ENCODE measurements at regions not wholly inside any gene's neighbourhood (a gene's known extent, or its start where the extent isn't known, plus 50 kb on each side); places are given as distances from the start of the nearest gene placed in this dataset.

GRCh38 chr9:36762958-36763357, 190.3 kb downstream of the MELK start:
- Histone ChIP-seq H3K36me3 (no peaks in the 10 kb centered on the region), H3K4me3 (replicated peaks in 1 of 3) (no peak overlapping the region), H3K27me3 (no peaks in the 10 kb centered on the region), H3K27ac (no peak overlapping the region), H3K9me3 (no peaks in the 10 kb centered on the region), H3K4me1 (no peaks in the 10 kb centered on the region)
- DNase-seq, result no peak
- WGBS, 2 donors, result 39 to 66% methylated on average over 7 to 8 of the region's 10 CpGs
- intact Hi-C loops (cut with DNase I), result no loop called here
- TF ChIP-seq CTCF (IDR thresholded peaks at IDR 0.05) (no peak), POLR2A (IDR thresholded peaks at IDR 0.05) (no peak)

- 92 to 97% methylated on average over 4 of the region's 4 CpGs for whole genome bisulfite sequencing, 2 donors
- H3K4me3 ChIP-seq (replicated peaks in 1 of 3), result no peak overlapping the region
- no peaks in the 10 kb centered on the region for H3K36me3 ChIP-seq
- no peaks in the 10 kb centered on the region for H3K4me1 ChIP-seq
- TF ChIP-seq POLR2A (IDR thresholded peaks at IDR 0.05) (no peak), CTCF (IDR thresholded peaks at IDR 0.05) (no peak)
- H3K9me3 ChIP-seq, result no peaks in the 10 kb centered on the region
- H3K27ac ChIP-seq, result no peak overlapping the region
- intact Hi-C loops (cut with DNase I), result no loop called here
- DNase-seq, result no peak
- no peaks in the 10 kb centered on the region for H3K27me3 ChIP-seq
Observed at GRCh38 chr9:36763778-36764177, 191.1 kb downstream of the MELK start.

- no peak for DNase-seq
- intact Hi-C loops (cut with DNase I), result no loop called here
- Histone ChIP-seq H3K27me3 (no peaks in the 10 kb centered on the region), H3K4me3 (replicated peaks in 1 of 3) (no peak overlapping the region), H3K9me3 (no peaks in the 10 kb centered on the region), H3K36me3 (no peaks in the 10 kb centered on the region), H3K4me1 (no peaks in the 10 kb centered on the region), H3K27ac (no peak overlapping the region)
- WGBS, 2 donors, result 61 to 78% methylated on average over 14 of the region's 14 CpGs
- no peak for TF ChIP-seq CTCF (IDR thresholded peaks at IDR 0.05)
- TF ChIP-seq POLR2A (IDR thresholded peaks at IDR 0.05), result no peak
Observed at GRCh38 chr9:36764364-36765076, 191.8 kb downstream of the MELK start.

- no peak overlapping the region for H3K4me3 ChIP-seq (replicated peaks in 1 of 3)
- intact Hi-C loops (cut with DNase I), result no loop called here
- no peak for DNase-seq
- H3K27me3 ChIP-seq, result no peaks in the 10 kb centered on the region
- H3K9me3 ChIP-seq, result no peaks in the 10 kb centered on the region
- no peak overlapping the region for H3K27ac ChIP-seq
- 33 to 78% methylated on average over 12 of the region's 12 CpGs for WGBS, 2 donors
- TF ChIP-seq CTCF (IDR thresholded peaks at IDR 0.05), result no peak
- no peak for TF ChIP-seq POLR2A (IDR thresholded peaks at IDR 0.05)
- H3K4me1 ChIP-seq, result no peaks in the 10 kb centered on the region
- no peaks in the 10 kb centered on the region for H3K36me3 ChIP-seq
Observed at GRCh38 chr9:36765077-36765390, 192.3 kb downstream of the MELK start.

GRCh38 chr9:36765468-36766341, 193.0 kb downstream of the MELK start:
- Histone ChIP-seq H3K9me3 (no peaks in the 10 kb centered on the region), H3K27me3 (no peaks in the 10 kb centered on the region), H3K36me3 (no peaks in the 10 kb centered on the region), H3K4me1 (no peaks in the 10 kb centered on the region), H3K27ac (no peak overlapping the region), H3K4me3 (replicated peaks in 1 of 3) (no peak overlapping the region)
- WGBS, 2 donors, result 8 to 35% methylated on average over 13 to 30 of the region's 37 CpGs
- peak; percentile 21 to 40 for DNase-seq
- intact Hi-C loops (cut with DNase I), result no loop called here
- TF ChIP-seq POLR2A (IDR thresholded peaks at IDR 0.05) (no peak), CTCF (IDR thresholded peaks at IDR 0.05) (no peak)
